ENCODE measurements at regions not wholly inside any gene's neighbourhood (a gene's known extent, or its start where the extent isn't known, plus 50 kb on each side); places are given as distances from the start of the nearest gene placed in this dataset.
A peak's percentile ranks its signal among the peaks of the same experiment; 100 is the strongest.

GRCh38 chr3:74564560-74564959 is 49.9 kb downstream of the CNTN3 start:
- TF ChIP-seq, protein P1, sequence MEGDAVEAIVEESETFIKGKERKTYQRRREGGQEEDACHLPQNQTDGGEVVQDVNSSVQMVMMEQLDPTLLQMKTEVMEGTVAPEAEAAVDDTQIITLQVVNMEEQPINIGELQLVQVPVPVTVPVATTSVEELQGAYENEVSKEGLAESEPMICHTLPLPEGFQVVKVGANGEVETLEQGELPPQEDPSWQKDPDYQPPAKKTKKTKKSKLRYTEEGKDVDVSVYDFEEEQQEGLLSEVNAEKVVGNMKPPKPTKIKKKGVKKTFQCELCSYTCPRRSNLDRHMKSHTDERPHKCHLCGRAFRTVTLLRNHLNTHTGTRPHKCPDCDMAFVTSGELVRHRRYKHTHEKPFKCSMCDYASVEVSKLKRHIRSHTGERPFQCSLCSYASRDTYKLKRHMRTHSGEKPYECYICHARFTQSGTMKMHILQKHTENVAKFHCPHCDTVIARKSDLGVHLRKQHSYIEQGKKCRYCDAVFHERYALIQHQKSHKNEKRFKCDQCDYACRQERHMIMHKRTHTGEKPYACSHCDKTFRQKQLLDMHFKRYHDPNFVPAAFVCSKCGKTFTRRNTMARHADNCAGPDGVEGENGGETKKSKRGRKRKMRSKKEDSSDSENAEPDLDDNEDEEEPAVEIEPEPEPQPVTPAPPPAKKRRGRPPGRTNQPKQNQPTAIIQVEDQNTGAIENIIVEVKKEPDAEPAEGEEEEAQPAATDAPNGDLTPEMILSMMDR (IDR thresholded peaks at IDR 0.05; ENCODE audit: control insufficient read depth, extremely low read depth, insufficient read depth), result no peak
- H3K4me3 ChIP-seq (ENCODE audit: low read depth, low read length), result no peak overlapping the region
- DNase-seq (ENCODE audit: low read depth), result peak; percentile 50

GRCh38 chr3:74562558-74563269 is 51.7 kb downstream of the CNTN3 start:
- no peak overlapping the region for H3K4me3 ChIP-seq (ENCODE audit: low read depth, low read length)
- TF ChIP-seq, protein P1 (IDR thresholded peaks at IDR 0.05; ENCODE audit: control insufficient read depth, extremely low read depth, insufficient read depth), result no peak
- DNase-seq (ENCODE audit: low read depth), result no peak

DNA sequence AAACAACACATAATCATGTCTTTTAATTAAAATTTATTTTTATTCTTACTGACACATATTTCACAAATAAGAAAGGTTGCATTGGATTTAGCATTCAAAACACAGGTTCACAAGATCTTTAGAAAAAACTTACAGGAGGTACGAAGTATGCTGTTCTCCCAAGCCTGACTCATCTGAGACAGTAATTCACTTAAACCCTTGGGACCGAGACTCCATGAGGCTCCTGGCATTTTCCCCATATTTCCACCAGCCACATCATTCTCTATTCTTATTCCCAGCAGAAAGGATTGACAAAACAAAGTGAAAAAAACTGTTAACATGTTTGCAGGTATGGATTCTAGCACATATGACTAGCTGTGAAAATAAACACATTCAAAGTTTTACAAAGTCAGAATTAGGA is 52.6 kb downstream of the CNTN3 start:
- no peak for DNase-seq (ENCODE audit: low read depth)
- H3K4me3 ChIP-seq (ENCODE audit: low read depth, low read length), result no peak overlapping the region
- TF ChIP-seq, protein P1 (IDR thresholded peaks at IDR 0.05; ENCODE audit: control insufficient read depth, extremely low read depth, insufficient read depth), result no peak

DNA sequence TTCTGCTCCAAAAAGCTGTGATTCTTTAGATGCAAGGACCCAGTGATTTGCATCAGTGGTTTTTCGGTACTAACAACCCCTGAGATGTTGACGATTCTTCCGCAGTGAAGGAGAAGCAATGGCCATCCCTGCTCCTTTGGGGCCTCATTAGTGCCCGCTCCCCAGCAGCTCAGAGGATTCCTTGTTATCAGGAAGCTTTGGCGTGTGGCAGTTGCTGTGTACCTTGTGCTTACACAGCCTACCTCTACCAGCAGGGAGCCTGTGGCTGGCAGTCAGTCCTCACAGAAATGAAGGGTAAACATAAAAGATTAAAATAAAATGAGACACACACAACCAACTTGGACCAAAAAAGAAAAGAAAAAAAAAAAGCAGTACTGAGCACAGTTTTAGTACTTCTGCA is 55.2 kb downstream of the CNTN3 start:
- TF ChIP-seq, protein P1 (IDR thresholded peaks at IDR 0.05; ENCODE audit: control insufficient read depth, extremely low read depth, insufficient read depth), result peak; percentile 26; the same call in 1 of the 2 replicates
- peak; percentile 53 for DNase-seq (ENCODE audit: low read depth)
- H3K4me3 ChIP-seq (ENCODE audit: low read depth, low read length), result no peak overlapping the region

- no peak for DNase-seq (ENCODE audit: low read depth)
- TF ChIP-seq, protein P1 (IDR thresholded peaks at IDR 0.05; ENCODE audit: control insufficient read depth, extremely low read depth, insufficient read depth), result no peak
- H3K4me3 ChIP-seq (ENCODE audit: low read depth, low read length), result no peak overlapping the region
These were observed 63.8 kb downstream of the CNTN3 start for GRCh38 chr3:74550686-74551085.

DNA sequence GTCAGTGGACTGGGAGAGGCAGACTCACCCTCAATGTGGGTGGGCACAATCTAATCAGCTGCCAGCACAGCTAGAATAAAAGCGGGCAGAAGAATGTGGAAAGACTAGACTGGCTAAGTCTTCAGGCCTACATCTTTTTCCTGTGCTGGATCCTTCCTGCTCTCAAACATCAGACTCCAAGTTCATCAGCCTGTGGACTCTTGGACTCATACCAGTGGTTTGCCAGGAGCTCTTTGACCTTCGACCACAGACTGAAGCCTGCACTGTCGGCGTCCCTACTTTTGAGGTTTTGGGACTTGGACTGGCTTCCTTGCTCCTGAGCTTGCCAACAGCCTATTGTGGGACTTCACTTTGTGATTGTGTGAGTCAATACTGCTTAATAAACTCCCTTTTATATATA is 68.0 kb downstream of the CNTN3 start:
- DNase-seq (ENCODE audit: low read depth), result no peak
- TF ChIP-seq, protein P1 (IDR thresholded peaks at IDR 0.05; ENCODE audit: control insufficient read depth, extremely low read depth, insufficient read depth), result no peak
- H3K4me3 ChIP-seq (ENCODE audit: low read depth, low read length), result no peak overlapping the region

DNA sequence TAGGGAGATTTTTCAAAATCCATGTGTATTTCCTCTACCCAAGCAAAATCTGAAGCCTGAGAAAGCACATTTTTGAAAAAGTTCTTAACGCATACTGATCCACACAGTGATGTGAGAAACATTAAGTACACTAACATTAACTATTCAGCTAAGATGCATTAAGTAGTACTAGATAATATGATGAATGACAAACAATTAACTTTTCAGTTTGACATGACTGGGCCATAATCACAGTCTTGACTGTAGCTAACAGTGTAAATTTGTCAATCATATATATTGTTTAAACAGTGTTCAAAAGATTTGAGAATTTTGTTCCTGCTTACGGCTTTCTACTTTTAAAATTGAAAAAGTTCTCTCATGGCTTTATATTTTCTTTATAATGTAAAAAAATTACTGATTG is 72.0 kb downstream of the CNTN3 start:
- H3K4me3 ChIP-seq (ENCODE audit: low read depth, low read length), result no peak overlapping the region
- TF ChIP-seq, protein P1 (IDR thresholded peaks at IDR 0.05; ENCODE audit: control insufficient read depth, extremely low read depth, insufficient read depth), result no peak
- DNase-seq (ENCODE audit: low read depth), result no peak
